ENCODE measurements at regions not wholly inside any gene's neighbourhood (a gene's known extent, or its start where the extent isn't known, plus 50 kb on each side); places are given as distances from the start of the nearest gene placed in this dataset.

GRCh38 chr12:127065595-127065994 lies 1201.4 kb upstream of the TMEM132C start:
- no peak for DNase-seq (ENCODE audit: extremely low spot score)
- intact Hi-C loops (cut with DNase I), result no loop called here
- 91% methylated on average over 1 of the region's 1 CpG for WGBS
- TF ChIP-seq POLR2A (IDR thresholded peaks at IDR 0.05; ENCODE audit: low read depth) (no peak), POLR2AphosphoS5 (IDR thresholded peaks at IDR 0.05) (no peak), CTCF (IDR thresholded peaks at IDR 0.05) (no peak), EP300 (IDR thresholded peaks at IDR 0.05) (no peak)
- H3K27me3 ChIP-seq, result peaks cover 0 to 7% (median 0%) of the 10 kb centered on the region in 4 donors
- no peaks in the 10 kb centered on the region for H3K36me3 ChIP-seq
- no peak overlapping the region for H3K27ac ChIP-seq (replicated peaks in 1 of 4)
- H3K4me3 ChIP-seq, result no peak overlapping the region
- H3K4me1 ChIP-seq, result peaks cover 0 to 6% (median 2%) of the 10 kb centered on the region in 4 donors
- H3K9me3 ChIP-seq, result no peaks in the 10 kb centered on the region

DNA sequence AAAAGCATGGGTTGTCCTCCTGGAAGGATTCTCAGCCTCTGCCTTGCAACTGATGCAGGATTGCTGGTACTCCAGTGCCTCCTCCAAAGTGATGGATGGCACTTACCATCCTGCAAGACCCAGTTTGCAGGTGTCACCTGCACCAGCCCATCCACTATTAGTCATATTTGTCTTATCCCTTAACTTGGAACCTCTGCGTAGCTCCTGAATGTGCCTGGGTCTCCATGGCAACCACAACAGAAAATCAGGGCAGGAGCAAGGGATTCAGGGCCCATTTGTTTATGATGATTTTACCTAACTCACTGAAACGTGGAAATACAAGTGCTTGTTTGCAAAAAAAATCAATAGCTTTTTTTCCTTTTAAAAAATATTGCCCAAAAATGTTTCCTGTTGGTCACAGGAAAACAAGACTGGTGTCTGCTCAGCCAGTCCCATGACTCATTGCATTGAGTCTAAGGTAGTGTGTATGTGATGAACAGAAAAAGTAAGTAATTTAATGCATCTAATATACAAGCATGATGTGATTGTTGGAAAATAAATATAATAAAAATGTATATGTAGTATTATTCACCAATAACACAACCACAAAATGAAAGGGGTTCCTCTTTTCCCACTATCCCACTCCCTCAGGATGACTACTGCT lies 1196.3 kb upstream of the TMEM132C start:
- Histone ChIP-seq H3K27me3 (no peaks in the 10 kb centered on the region), H3K27ac (replicated peaks in 1 of 4) (no peak overlapping the region), H3K36me3 (no peaks in the 10 kb centered on the region), H3K9me3 (no peaks in the 10 kb centered on the region), H3K4me1 (no peaks in the 10 kb centered on the region), H3K4me3 (no peak overlapping the region)
- DNase-seq (ENCODE audit: extremely low spot score), result no peak
- TF ChIP-seq POLR2A (IDR thresholded peaks at IDR 0.05; ENCODE audit: low read depth) (no peak), CTCF (IDR thresholded peaks at IDR 0.05) (no peak), EP300 (IDR thresholded peaks at IDR 0.05) (no peak), POLR2AphosphoS5 (IDR thresholded peaks at IDR 0.05) (no peak)
- 22% methylated on average over 2 of the region's 2 CpGs for WGBS
- intact Hi-C loops (cut with DNase I), result no loop called here

- TF ChIP-seq POLR2A (IDR thresholded peaks at IDR 0.05; ENCODE audit: low read depth) (no peak), CTCF (IDR thresholded peaks at IDR 0.05) (no peak), POLR2AphosphoS5 (IDR thresholded peaks at IDR 0.05) (no peak), EP300 (IDR thresholded peaks at IDR 0.05) (no peak)
- no peaks in the 10 kb centered on the region for H3K9me3 ChIP-seq
- intact Hi-C loops (cut with DNase I), result no loop called here
- H3K27me3 ChIP-seq, result no peaks in the 10 kb centered on the region
- no peaks in the 10 kb centered on the region for H3K36me3 ChIP-seq
- H3K4me3 ChIP-seq, result no peak overlapping the region
- 73% methylated on average over 2 of the region's 2 CpGs for WGBS
- H3K4me1 ChIP-seq, result peaks cover 0 to under 1% (median 0%) of the 10 kb centered on the region in 4 donors
- DNase-seq (ENCODE audit: extremely low spot score), result no peak
- no peak overlapping the region for H3K27ac ChIP-seq (replicated peaks in 1 of 4)
Measured at GRCh38 chr12:127074161-127074560, 1192.8 kb upstream of the TMEM132C start.

DNA sequence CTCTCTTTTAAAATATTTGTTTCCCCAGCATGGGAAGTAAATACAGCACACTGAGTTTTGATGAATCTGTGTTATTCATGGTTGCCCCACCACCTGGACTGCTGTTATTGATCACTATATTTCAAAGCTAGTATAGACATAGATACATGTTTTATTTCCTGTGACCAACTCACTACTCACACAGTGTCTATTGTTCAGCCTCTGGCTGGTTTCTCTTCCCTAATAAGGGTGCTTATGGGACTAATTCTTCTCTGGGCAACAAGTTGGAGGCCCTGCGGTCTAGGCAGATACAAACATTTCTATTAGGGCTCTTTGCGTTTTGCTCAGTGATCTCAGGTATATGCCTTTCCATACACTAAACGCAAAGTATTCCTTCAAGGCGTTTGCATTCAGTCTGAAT lies 1191.0 kb upstream of the TMEM132C start:
- TF ChIP-seq EP300 (IDR thresholded peaks at IDR 0.05), result no peak
- TF ChIP-seq CTCF (IDR thresholded peaks at IDR 0.05), result no peak
- TF ChIP-seq POLR2AphosphoS5 (IDR thresholded peaks at IDR 0.05), result no peak
- TF ChIP-seq POLR2A (IDR thresholded peaks at IDR 0.05; ENCODE audit: low read depth), result no peak
- H3K4me1 ChIP-seq, result peaks cover 0 to 5% (median 2%) of the 10 kb centered on the region in 4 donors
- DNase-seq (ENCODE audit: extremely low spot score), result no peak
- H3K27me3 ChIP-seq, result no peaks in the 10 kb centered on the region
- H3K9me3 ChIP-seq, result no peaks in the 10 kb centered on the region
- no peak overlapping the region for H3K27ac ChIP-seq (replicated peaks in 1 of 4)
- H3K4me3 ChIP-seq, result no peak overlapping the region
- H3K36me3 ChIP-seq, result no peaks in the 10 kb centered on the region
- WGBS, result 85% methylated on average over 4 of the region's 4 CpGs
- intact Hi-C loops (cut with DNase I), result no loop called here
